Thyroid gland (tissue), 4 donors: ENCODE measurements at regions not wholly inside any gene's neighbourhood (a gene's known extent, or its start where the extent isn't known, plus 50 kb on each side); places are given as distances from the start of the nearest gene placed in this dataset.

Source experiments
- DNase-seq, 2 donors: peaks; one replicate each; pipeline ENCODE4 v3.0.0-alpha.2; 2019
- H3K27ac ChIP-seq, 3 donors: fragments of 200-600 bp; sonication (generic); 1 replicate in 2 of 3; 2 replicates in 1 of 3; pipeline ENCODE4 v1.5.1; 2016 to 2019; ENCODE audit warnings: mild to moderate bottlenecking in 1 of 3, moderate library complexity in 1 of 3
- H3K27me3 ChIP-seq: fragments of 200-600 bp; sonication (generic); one replicate; pipeline ENCODE4 v1.5.1; 2019
- H3K36me3 ChIP-seq, 2 donors: fragments of 200-600 bp; sonication (generic); one replicate each; pipeline ENCODE4 v1.5.1; 2016 to 2019
- H3K4me1 ChIP-seq, 2 donors: fragments of 200-600 bp; sonication (generic); one replicate each; pipeline ENCODE4 v1.5.1; 2017 to 2019
- H3K4me3 ChIP-seq, 3 donors: fragments of 200-600 bp; sonication (generic); replicated peaks in 1 of 3; 1 replicate in 2 of 3; 2 replicates in 1 of 3; pipeline ENCODE4 v1.5.1; 2016; ENCODE audit warnings: mild to moderate bottlenecking in 1 of 3
- H3K9me3 ChIP-seq: fragments of 200-600 bp; sonication (generic); one replicate; pipeline ENCODE4 v1.5.1; 2017
- POLR2A ChIP-seq, 2 donors: fragments of 450-650 bp; IDR thresholded peaks; one replicate each; pipeline ENCODE4 v1.6.1; 2017; ENCODE audit warnings: antibody characterized with exemption in 2 of 2, mild to moderate bottlenecking in 2 of 2, moderate library complexity in 1 of 2
- WGBS, 2 donors: methylation state at CpG; one replicate each; pipeline ENCODE4 v1.1.5; 2017; 5-methylcytosine and 5-hydroxymethylcytosine counted together
- intact Hi-C: fragments of 100-400 bp; cut with DNase I; formaldehyde crosslinking; loops from one replicate; pipeline ENCODE4 v1.15.1; 2023
- TF ChIP-seq, protein P1 (sequence below), 6 experiments: fragments of 200-600 bp in 3 of 6; fragments of 450-650 bp in 3 of 6; sonication (generic) in 3 of 6; IDR thresholded peaks; one replicate each; pipeline ENCODE4 v1.5.1; 2016 to 2019; ENCODE audit warnings: antibody characterized with exemption in 6 of 6, mild to moderate bottlenecking in 2 of 6, inconsistent platforms in 1 of 6, moderate library complexity in 1 of 6

GRCh38 chr18:26657631-26658581 lies 109.6 kb upstream of the KCTD1 start:
- no peaks in the 10 kb centered on the region for H3K36me3 ChIP-seq
- H3K4me3 ChIP-seq = peak overlapping the region; percentile 60 to 73 (median 62)
- no peak for DNase-seq
- intact Hi-C loops = loop anchor here (5.0 kb wide), 1 partner anchor 111 kb away; the partner anchor contains the start of gene KCTD1
- H3K27ac ChIP-seq = peak overlapping the region; percentile 92 to 94 (median 93)
- H3K27me3 ChIP-seq = no peaks in the 10 kb centered on the region
- H3K4me1 ChIP-seq = peaks cover 0 to 23% of the 10 kb centered on the region in 2 donors
- 8 to 13% methylated on average over 15 of the region's 15 CpGs for WGBS, 2 donors
- TF ChIP-seq, protein P1, sequence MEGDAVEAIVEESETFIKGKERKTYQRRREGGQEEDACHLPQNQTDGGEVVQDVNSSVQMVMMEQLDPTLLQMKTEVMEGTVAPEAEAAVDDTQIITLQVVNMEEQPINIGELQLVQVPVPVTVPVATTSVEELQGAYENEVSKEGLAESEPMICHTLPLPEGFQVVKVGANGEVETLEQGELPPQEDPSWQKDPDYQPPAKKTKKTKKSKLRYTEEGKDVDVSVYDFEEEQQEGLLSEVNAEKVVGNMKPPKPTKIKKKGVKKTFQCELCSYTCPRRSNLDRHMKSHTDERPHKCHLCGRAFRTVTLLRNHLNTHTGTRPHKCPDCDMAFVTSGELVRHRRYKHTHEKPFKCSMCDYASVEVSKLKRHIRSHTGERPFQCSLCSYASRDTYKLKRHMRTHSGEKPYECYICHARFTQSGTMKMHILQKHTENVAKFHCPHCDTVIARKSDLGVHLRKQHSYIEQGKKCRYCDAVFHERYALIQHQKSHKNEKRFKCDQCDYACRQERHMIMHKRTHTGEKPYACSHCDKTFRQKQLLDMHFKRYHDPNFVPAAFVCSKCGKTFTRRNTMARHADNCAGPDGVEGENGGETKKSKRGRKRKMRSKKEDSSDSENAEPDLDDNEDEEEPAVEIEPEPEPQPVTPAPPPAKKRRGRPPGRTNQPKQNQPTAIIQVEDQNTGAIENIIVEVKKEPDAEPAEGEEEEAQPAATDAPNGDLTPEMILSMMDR (IDR thresholded peaks at IDR 0.05) = no peak
- peak in 1 of 2 donors; percentile 29 for TF ChIP-seq POLR2A (IDR thresholded peaks at IDR 0.05)
- no peaks in the 10 kb centered on the region for H3K9me3 ChIP-seq

DNA sequence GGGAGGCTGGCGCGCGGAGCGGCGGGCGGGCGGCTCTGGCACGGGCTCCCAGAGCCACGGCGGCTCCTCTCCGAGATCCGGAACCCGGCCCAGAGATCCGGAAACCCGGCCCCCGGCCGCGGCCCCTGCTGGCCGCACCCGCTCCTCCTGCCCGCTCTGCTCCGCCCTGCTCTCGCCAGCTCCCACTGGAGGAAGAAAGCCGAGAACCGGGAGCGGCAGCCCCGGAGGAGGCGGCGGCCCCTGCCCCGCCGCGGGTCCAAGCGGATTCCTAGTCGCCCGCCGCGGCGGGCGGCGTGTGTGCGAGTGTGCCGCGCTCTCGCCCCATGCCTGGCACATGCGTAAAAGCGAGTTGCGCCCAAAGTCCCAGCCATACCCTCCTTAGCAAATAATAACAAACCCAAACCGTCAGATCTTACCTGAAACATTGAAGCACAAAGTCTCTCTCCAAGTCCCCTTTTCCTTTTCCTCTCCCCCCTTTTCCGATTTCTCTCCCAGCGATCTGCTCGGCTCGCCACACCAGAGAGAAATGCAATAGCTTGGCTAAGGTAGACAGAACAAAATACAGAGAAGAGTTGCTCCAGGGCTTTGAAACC lies 108.7 kb upstream of the KCTD1 start:
- intact Hi-C loops = loop anchor here (5.0 kb wide), 1 partner anchor 110 kb away; the partner anchor contains the start of gene KCTD1
- peak overlapping the region; percentile 60 to 73 (median 62) for H3K4me3 ChIP-seq
- H3K36me3 ChIP-seq = no peaks in the 10 kb centered on the region
- peak; percentile 79 to 83 for DNase-seq
- H3K9me3 ChIP-seq = no peaks in the 10 kb centered on the region
- H3K27me3 ChIP-seq = no peaks in the 10 kb centered on the region
- TF ChIP-seq, protein P1 (IDR thresholded peaks at IDR 0.05) = peak in 3 of 6 experiments; percentile 13 to 33 (median 27)
- TF ChIP-seq POLR2A (IDR thresholded peaks at IDR 0.05) = peak; percentile 38 to 86
- WGBS, 2 donors = 0% methylated on average over 7 to 41 of the region's 52 CpGs
- peaks cover 0 to 23% of the 10 kb centered on the region in 2 donors for H3K4me1 ChIP-seq
- peak overlapping the region; percentile 92 to 94 (median 93) for H3K27ac ChIP-seq

DNA sequence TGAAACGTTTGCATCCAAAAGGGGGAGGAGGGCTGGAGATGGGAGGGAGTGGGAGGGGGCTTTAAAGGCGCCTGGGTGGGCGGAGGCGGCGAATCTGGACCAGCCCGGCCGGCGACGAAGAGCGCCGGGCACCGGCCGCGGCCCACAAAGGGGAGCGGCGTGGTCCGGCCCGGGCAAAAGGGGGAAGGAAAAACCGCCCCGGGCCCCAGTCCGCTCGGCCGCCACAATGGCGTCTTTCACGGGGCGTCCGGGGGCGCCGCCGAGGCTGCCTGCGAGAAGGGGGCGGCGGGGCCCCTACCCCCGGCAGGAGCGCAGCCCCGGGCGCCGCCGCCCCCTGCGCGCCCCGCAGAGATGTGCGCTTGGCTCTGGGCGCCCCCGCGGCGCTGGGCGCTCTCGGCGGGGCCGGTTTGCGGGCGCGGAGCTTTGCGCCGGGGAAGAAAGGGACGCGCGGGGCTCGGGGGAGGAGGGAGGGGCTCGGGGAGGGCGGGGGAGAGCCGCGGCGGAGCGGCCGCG lies 108.1 kb upstream of the KCTD1 start:
- H3K4me1 ChIP-seq = peaks cover 0 to 23% of the 10 kb centered on the region in 2 donors
- H3K9me3 ChIP-seq = no peaks in the 10 kb centered on the region
- DNase-seq = no peak
- WGBS, 2 donors = 0% methylated on average over 18 to 25 of the region's 68 CpGs
- H3K27ac ChIP-seq = peak overlapping the region; percentile 92 to 94 (median 93)
- TF ChIP-seq, protein P1 (IDR thresholded peaks at IDR 0.05) = no peak
- TF ChIP-seq POLR2A (IDR thresholded peaks at IDR 0.05) = no peak
- H3K4me3 ChIP-seq = peak overlapping the region in 2 of 3 donors; percentile 45 to 60
- intact Hi-C loops = loop anchor here (5.0 kb wide), 1 partner anchor 109 kb away; the partner anchor contains the start of gene KCTD1
- no peaks in the 10 kb centered on the region for H3K36me3 ChIP-seq
- no peaks in the 10 kb centered on the region for H3K27me3 ChIP-seq

GRCh38 chr18:26655525-26656430 lies 107.4 kb upstream of the KCTD1 start:
- H3K9me3 ChIP-seq = no peaks in the 10 kb centered on the region
- H3K27ac ChIP-seq = peak overlapping the region; percentile 92 to 94 (median 93)
- H3K4me1 ChIP-seq = peaks cover 0 to 23% of the 10 kb centered on the region in 2 donors
- peak; percentile 73 for DNase-seq
- H3K4me3 ChIP-seq = peak overlapping the region in 2 of 3 donors; percentile 45 to 60
- no peaks in the 10 kb centered on the region for H3K27me3 ChIP-seq
- intact Hi-C loops = loop anchor here (5.0 kb wide), 1 partner anchor 108 kb away; the partner anchor contains the start of gene KCTD1
- TF ChIP-seq, protein P1 (IDR thresholded peaks at IDR 0.05) = peak in 2 of 6 experiments; percentile 15 to 17
- TF ChIP-seq POLR2A (IDR thresholded peaks at IDR 0.05) = peak in 1 of 2 donors; percentile 11
- 2% methylated on average over 35 to 50 of the region's 58 CpGs for WGBS, 2 donors
- H3K36me3 ChIP-seq = no peaks in the 10 kb centered on the region
